Tibial nerve (tissue), 4 donors: ENCODE measurements at regions not wholly inside any gene's neighbourhood (a gene's known extent, or its start where the extent isn't known, plus 50 kb on each side); places are given as distances from the start of the nearest gene placed in this dataset.

Source experiments
- CTCF ChIP-seq, 5 experiments: fragments of 200-600 bp in 3 of 5; fragments of 450-650 bp in 2 of 5; sonication (generic) in 3 of 5; IDR thresholded peaks; one replicate each; pipeline ENCODE4 v1.5.1; 2016 to 2019; ENCODE audit warnings: antibody characterized with exemption in 5 of 5, mild to moderate bottlenecking in 3 of 5, moderate library complexity in 2 of 5
- EP300 ChIP-seq, 2 donors: sonication (generic); formaldehyde crosslinking; IDR thresholded peaks; one replicate each; pipeline ENCODE4 v1.6.1; 2017; ENCODE audit warnings: antibody characterized with exemption in 2 of 2, mild to moderate bottlenecking in 1 of 2
- POLR2A ChIP-seq, 2 donors: fragments of 450-650 bp; IDR thresholded peaks; one replicate each; pipeline ENCODE4 v1.6.1; 2017; ENCODE audit warnings: antibody characterized with exemption in 2 of 2, mild to moderate bottlenecking in 2 of 2, moderate library complexity in 2 of 2

DNA sequence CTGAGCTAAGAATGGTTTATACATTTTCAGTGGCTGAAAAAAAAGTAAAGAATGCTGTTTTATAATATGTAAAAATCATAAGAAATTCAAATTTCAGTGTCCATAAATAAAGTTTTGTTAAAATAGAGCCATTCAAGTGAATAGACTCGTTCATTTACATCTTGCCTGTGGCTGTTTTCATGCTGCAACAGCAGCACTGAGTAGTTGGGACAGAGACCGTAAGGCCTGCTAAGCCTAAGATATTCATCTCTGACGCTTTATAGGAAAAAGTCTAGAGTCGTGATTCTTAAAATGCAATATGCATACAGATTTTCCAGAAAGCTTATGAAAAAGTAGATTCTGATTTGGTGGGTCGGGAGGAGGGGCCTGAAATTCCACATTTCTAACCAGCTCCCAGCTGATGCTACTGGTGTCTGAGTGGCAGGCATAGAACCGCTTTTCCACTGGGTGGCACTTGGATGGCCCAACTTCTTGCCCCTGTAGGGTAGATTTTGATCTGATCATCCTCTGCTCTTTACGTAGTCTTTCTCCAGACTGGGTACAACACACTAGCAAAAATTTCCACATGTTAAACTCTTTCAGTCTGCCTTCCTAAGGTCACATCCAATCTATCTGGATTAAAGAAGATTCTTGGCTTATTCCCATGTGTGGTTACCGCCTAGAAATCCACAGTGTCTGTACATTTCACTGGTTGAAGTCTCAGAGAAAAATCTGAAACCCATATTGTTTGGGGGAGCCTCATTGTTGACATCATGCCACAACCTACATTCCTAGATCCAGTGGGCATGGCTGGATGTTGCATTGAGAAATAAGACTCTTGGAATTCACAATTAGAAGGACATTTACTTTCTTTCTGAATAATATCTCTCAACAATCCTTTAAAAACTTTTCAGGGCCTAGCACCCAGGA, 151.2 kb downstream of the C12orf75 start:
- TF ChIP-seq POLR2A (IDR thresholded peaks at IDR 0.05) (no peak), CTCF (IDR thresholded peaks at IDR 0.05) (no peak), EP300 (IDR thresholded peaks at IDR 0.05) (no peak)
